Gastrocnemius medialis (tissue), 4 donors: ENCODE measurements at regions not wholly inside any gene's neighbourhood (a gene's known extent, or its start where the extent isn't known, plus 50 kb on each side); places are given as distances from the start of the nearest gene placed in this dataset.

ENCODE experiments used
- CTCF ChIP-seq, 5 experiments: fragments of 450-650 bp in 3 of 5; fragments of 200-600 bp in 2 of 5; sonication (generic) in 2 of 5; IDR thresholded peaks in 4 of 5; conservative IDR thresholded peaks in 1 of 5; 1 replicate in 4 of 5; 2 replicates in 1 of 5; pipeline ENCODE4 v1.5.1; 2016 to 2019; ENCODE audit warnings: antibody characterized with exemption in 5 of 5, mild to moderate bottlenecking in 3 of 5, moderate library complexity in 3 of 5
- POLR2A ChIP-seq, 2 donors: fragments of 450-650 bp; IDR thresholded peaks; one replicate each; pipeline ENCODE4 v1.6.1; 2017; ENCODE audit warnings: antibody characterized with exemption in 2 of 2, mild to moderate bottlenecking in 2 of 2, moderate library complexity in 2 of 2

- no peak for TF ChIP-seq CTCF (IDR thresholded peaks at IDR 0.05 in 4 of 5, conservative IDR thresholded peaks at IDR 0.05 in 1 of 5)
- no peak for TF ChIP-seq POLR2A (IDR thresholded peaks at IDR 0.05)
These were observed 1638.7 kb upstream of the SEL1L start for GRCh38 chr14:83172363-83172762.
